Activated T-helper 9 cell treated with anti-CD3 and anti-CD28 coated beads, Interleukin-2, amount 50 U/mL, for 16 hours (primary cell): ENCODE measurements at regions not wholly inside any gene's neighbourhood (a gene's known extent, or its start where the extent isn't known, plus 50 kb on each side); places are given as distances from the start of the nearest gene placed in this dataset.
"Not testable (repeated sequence)": the region's sequence is repeated elsewhere in the genome, so short reads cannot be mapped to it uniquely, and the experiment has no call there.

Experiments
- DNase-seq: peaks from one replicate; pipeline ENCODE4 v3.0.0-alpha.2; 2020; ENCODE audit warnings: low read depth

DNA sequence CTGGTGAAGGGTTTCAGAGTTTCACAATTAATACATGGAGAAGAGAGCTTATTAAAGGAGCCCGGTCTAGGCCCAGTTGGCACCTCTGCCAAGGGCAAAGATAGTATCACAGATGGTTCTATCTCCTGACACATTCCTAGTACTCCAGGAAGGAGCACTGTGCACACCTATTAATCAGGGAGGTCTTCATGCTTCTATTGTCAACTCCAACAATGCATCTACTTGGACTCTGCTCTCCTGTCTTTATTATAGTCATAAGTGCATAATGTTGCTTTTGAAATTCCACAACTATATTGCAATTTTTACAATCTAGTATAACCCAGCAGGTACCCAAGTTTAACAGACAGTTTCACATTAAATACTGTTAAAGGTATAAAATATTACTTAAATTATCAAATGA lies 174.5 kb upstream of the TSC22D1 start:
- DNase-seq, result no peak

- DNase-seq, result no peak
These were observed 173.8 kb upstream of the TSC22D1 start for GRCh38 chr13:44749906-44750305.

DNA sequence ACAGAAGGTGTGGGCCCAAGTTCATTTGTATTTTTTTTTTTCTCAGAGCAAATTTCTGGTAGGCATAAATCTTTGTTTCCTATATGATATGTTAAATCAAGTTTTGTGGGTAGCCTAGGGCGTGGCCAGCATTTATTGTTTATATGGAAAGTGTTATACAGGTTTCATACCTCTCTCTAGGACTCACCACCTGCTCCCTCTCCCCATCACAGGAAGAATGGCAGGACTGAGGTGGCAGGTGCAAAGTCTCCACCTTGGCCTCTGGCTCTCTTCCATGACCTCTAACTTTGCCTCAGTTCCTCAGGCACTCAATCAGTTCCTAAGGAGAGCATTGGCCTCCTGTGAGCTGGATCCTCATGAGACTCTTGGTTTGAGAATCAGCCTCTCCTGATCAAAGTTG lies 172.3 kb upstream of the TSC22D1 start:
- DNase-seq, result no peak

GRCh38 chr13:44747179-44747578 lies 171.0 kb upstream of the TSC22D1 start:
- no peak for DNase-seq

DNA sequence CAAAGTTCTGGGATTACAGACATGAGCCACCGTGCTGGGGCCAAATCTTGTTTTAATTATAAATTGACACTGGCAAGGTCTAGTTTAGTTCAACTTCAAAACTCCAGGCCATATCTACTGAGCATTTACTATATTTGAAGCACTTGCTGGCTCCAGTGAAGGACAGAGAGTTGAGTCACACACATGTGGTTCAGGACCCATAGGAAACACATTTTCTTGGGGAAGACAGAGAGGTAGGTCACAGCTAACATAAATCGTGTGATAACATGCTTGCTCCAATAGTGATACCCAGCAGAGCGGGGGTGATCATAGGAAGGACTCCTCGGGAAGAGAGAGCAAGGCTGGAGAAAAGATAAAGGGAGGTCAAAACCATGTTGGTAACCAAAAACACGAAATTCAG lies 170.6 kb upstream of the TSC22D1 start:
- DNase-seq, result no peak

DNA sequence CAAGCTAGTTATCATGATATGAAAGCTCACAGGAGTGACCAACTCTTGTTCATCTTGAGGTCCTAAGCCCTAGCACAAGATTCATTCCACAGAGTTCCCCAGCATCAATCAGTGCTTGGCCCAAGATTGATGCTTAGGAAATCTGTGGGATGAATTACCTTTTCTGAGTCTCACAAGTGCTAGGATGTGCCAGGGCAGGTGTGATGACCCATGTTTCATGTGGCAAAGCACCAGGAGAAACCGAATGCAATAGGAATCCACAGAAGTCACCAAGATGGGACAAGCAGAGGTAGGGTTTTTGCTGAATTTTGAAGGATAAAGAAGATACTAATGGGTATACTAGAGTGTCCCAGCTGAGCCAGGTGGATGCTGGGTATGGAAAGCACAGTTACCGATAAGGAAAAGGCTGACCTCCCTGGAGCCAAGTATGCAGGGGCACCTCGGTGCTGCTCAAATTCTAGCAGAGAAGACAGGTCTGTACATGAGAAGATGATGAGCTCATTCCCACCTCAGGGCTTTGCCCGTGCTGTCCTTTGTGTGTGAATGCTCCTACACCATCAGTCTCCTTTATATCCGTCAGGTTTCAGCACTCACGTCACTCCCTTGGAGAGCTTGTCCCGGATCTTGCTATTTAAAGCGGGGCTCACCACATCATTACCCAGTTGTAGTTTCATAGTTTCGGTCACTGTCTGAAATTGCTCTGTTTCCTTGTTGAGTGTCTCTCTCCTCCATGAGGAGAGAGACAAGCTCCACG lies 168.9 kb upstream of the TSC22D1 start:
- no peak for DNase-seq

GRCh38 chr13:44739539-44739938 lies 163.4 kb upstream of the TSC22D1 start:
- DNase-seq, result no peak

GRCh38 chr13:44739120-44739519 lies 163.0 kb upstream of the TSC22D1 start:
- no peak for DNase-seq

DNA sequence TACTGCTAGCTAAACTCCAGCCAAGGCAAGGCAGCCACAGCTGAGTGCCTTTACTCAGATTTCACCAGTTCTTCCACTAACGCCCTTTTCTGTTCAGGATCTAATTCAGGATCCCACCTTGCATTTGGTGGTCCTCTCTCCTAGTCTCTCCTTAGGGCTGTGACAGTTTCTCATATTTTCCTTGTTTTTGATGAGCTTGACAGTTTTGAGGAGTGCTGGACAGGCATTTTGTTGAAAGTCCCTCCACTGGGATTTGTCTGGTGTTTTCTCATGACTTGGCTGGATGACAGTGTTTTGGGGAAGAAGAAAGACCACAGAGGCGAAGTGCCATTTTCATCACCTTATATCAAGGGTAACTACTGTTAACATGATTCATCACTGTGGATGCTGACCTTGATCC lies 162.3 kb upstream of the TSC22D1 start:
- no peak for DNase-seq

DNA sequence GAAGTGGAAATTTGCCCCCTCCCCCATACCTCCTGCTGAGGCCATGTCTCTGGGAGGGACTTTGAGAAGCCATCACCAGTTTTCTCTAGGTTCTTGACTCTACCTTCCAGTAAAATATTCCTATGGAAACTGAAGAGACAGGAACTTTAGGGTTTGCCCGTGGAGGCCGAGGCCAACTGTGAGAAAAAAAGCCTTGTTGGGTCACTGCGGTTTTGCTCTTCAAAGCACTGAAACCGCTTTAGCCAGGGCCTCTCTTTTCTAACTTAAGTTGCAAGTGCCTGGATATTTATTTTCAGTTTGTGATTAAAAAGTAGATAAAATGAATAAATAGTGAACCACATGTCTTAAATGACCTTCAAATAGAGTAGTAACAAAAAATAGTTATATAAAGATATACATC lies 159.7 kb upstream of the TSC22D1 start:
- no peak for DNase-seq

DNA sequence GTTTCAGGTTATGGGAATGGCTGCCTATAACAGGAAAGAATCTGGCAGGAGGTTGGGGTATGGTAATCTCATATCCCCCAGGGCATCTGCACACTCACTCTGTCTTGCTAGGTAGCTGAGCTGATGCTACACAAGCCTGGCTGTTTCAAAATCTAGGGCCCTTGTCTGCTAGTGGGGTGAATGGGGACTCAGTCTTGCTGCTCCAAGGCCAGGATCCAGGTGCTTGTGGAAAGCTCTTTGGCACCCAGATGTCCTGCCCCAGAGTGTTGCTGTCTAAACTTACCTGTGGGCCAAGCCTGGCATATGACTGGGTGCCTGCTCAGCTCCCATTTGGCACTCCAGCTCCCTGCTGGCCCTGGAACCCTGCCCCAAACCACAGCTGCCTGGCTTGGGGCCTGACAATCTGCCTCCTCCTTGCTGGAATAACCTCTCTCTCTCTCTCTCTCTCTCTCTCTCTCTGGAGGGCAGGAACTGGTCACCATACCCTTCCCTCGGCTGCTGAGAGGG lies 158.1 kb upstream of the TSC22D1 start:
- no peak for DNase-seq

DNA sequence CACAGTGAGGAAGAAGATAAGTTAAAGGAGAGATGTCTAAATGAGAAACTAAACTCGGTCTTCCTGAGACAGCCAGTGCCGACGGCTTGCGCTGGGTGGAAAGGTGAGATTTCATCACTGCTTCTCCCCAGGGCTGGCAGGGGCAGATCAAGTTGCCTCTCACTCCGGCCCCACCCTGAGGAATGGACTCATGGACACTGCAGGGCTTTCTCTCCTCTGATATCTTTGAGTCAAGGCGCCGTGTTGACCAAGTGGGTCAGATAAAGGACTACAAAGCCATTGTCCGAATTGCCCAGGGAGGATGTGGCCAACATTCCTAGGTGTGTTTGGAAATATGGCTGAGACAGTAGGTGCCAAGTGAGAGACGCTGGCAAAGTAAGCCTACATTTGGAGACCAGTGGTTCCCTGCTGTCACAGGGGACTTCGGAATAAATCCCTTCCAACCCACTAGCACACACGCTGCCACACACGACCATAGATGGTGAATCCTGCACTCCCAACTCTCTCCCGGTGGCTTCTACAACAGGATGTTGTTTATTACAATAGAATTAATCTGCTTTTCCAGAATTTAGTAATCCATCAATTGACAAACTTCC lies 156.5 kb upstream of the TSC22D1 start:
- no peak for DNase-seq

DNA sequence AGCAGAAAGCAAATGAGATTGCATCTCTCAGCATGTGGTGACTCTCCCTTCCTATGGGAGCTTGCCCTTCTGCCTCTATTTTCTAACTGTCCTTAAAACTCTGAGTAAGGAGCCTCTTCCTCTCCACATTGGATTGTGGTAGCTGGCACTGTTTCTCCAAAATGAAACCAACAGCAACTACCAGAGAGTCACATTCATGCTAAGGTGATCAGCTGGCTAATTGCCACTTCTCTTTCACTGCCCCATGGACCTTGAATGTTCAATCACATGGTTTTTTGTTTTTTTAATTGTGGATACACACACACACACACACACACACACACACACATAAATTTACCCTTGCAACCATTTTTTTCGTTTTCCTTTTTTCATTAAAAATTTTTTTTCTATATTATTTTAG lies 154.7 kb upstream of the TSC22D1 start:
- DNase-seq, result no peak

DNA sequence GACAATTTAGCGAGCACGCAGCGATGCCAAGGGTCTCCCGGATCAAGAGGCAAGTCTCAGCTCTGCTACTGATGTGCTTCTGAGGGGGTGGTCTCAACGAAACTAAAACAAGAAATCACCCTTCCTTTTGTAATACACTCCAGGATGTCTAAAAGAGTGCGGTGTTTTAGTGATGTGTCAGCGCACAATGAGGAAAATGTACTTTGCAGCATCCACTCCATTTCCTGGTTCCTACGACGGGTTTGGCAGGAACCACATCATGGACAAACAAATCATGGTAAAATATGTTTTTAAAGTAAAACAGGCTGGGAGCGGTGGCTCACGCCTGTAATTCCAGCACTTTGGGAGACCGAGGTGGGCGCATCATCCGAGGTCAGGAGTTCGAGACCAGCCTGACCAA lies 154.0 kb upstream of the TSC22D1 start:
- no peak for DNase-seq

DNA sequence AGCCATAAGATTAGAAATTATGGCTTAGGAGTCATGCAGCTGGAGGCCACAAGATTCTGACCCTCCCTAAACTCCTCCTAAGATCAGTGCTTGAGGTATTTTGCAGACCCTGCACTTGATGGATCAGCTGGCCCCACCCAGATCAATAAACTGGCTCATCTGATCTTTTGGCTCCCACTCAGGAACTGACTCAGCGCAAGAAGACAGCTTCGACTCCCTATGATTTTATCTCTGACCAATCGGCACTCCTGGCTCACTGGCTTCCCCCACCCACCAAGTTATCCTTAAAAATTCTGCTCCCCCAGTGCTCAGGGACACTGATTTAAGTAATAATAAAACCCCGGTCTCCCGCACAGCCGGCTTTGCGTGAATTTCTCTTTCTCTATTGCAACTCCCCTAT lies 151.5 kb upstream of the TSC22D1 start:
- DNase-seq, result not testable (repeated sequence)

DNA sequence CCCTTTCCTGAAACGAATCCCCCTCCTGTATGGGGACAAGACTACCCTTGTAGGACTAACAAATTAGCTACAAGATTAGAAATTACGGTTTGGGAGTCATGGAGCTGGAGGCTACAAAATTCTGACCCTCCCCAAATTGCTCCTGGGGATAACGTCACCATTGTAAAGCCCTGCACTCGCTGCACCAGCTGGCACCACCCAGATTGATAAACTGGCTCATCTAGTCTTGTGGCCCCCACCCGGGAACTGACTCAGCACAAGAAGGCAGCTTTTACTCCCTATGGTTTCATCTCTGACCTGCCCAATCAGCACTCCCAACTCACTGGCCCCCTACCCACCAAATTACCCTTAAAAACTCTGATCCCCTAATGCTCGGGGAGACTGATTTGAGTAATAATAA lies 150.6 kb upstream of the TSC22D1 start:
- no peak for DNase-seq

- DNase-seq, result no peak
These were observed 150.1 kb upstream of the TSC22D1 start for GRCh38 chr13:44726214-44726613.

- no peak for DNase-seq
These were observed 143.9 kb upstream of the TSC22D1 start for GRCh38 chr13:44719857-44720671.

GRCh38 chr13:44718467-44718866 lies 142.3 kb upstream of the TSC22D1 start:
- DNase-seq, result no peak

DNA sequence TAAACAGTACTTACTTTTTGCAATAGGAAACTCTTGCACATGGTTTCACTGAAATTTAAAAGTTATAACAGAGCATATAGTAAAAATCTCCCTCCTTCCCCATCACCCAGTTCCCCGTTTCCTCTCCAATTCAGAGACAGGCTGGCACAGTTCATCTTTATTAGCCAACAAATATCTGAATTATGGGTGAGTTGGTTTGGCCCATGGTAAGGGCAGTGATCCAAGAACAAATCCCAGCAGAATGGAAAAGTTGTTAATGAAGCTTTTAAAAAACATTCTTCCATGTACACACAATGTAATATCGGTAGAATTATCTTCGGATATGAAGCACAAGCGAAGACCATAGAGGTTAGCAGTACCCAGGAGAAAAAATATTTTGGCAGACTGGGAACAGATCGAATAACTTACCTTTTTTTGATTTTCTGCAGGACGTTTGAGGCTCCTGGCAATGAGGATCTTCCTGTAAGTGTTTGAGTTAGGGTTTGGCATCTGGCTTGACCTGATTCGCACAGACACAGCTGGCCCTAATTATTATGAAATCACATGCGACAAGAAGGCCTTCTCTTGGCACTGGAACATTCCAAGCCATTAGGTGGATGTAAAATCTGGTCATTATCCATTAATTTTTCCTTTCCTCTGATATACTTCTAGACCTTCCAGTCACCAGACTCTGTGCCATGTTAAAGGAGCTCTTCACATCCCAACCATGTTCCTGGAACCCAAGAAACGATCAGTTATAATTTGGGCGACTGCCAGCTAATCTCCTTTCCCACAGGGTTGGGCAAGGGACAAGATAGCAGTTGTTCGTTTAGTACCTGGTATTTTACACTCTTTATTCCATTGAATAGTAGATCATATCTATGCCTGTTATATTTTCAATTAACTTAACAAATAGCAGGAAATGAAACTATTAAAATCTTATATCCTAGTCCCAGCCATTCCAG lies 139.4 kb upstream of the TSC22D1 start:
- DNase-seq, result no peak

GRCh38 chr13:44713788-44714469 lies 137.8 kb upstream of the TSC22D1 start:
- no peak for DNase-seq
